ENCODE measurements at regions not wholly inside any gene's neighbourhood (a gene's known extent, or its start where the extent isn't known, plus 50 kb on each side); places are given as distances from the start of the nearest gene placed in this dataset.

GRCh38 chr2:100193291-100193710, 50.9 kb upstream of the AFF3 start:
- no peak overlapping the region for H2AFZ ChIP-seq (ENCODE audit: low read length)
- H3K79me2 ChIP-seq (ENCODE audit: insufficient read depth, low read depth, low read length) = no peaks in the 10 kb centered on the region
- CTCF ChIA-PET (ENCODE audit: unreplicated experiment) = no interaction called here
- H3K4me3 ChIP-seq (ENCODE audit: low read depth, low read length, poor library complexity, severe bottlenecking) = no peak overlapping the region
- no peaks in the 10 kb centered on the region for H3K9me3 ChIP-seq (ENCODE audit: low read length)
- no peaks in the 10 kb centered on the region for H3K36me3 ChIP-seq (ENCODE audit: insufficient read depth, low read length)
- H3K27ac ChIP-seq (ENCODE audit: low read depth, low read length, poor library complexity, severe bottlenecking) = no peak overlapping the region
- no peaks in the 10 kb centered on the region for H4K20me1 ChIP-seq (ENCODE audit: insufficient read depth, low read length)
- H3K4me1 ChIP-seq (ENCODE audit: insufficient read depth, low read length, poor library complexity, severe bottlenecking) = no peaks in the 10 kb centered on the region
- DNase-seq (ENCODE audit: low spot score) = no peak
- no TSS peak for BruUV-seq (replicated peaks)
- POLR2A ChIA-PET = interaction anchor here (0.6 kb wide), 1 partner anchor 8 kb away, joined by 3 read pairs; no protein-coding TSS in a partner anchor
- no peak overlapping the region for H3K4me2 ChIP-seq (ENCODE audit: low read length)
- TF ChIP-seq EZH2phosphoT487 (IDR thresholded peaks at IDR 0.05; ENCODE audit: borderline replicate concordance, low read depth, low read length) = no peak
- TF ChIP-seq, protein P1, sequence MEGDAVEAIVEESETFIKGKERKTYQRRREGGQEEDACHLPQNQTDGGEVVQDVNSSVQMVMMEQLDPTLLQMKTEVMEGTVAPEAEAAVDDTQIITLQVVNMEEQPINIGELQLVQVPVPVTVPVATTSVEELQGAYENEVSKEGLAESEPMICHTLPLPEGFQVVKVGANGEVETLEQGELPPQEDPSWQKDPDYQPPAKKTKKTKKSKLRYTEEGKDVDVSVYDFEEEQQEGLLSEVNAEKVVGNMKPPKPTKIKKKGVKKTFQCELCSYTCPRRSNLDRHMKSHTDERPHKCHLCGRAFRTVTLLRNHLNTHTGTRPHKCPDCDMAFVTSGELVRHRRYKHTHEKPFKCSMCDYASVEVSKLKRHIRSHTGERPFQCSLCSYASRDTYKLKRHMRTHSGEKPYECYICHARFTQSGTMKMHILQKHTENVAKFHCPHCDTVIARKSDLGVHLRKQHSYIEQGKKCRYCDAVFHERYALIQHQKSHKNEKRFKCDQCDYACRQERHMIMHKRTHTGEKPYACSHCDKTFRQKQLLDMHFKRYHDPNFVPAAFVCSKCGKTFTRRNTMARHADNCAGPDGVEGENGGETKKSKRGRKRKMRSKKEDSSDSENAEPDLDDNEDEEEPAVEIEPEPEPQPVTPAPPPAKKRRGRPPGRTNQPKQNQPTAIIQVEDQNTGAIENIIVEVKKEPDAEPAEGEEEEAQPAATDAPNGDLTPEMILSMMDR (conservative IDR thresholded peaks at IDR 0.05; ENCODE audit: low read length) = no peak
- no peaks in the 10 kb centered on the region for H3K9me2 ChIP-seq (ENCODE audit: insufficient read depth, low read length)
- intact Hi-C loops (cut with micrococcal nuclease; ENCODE audit: unreplicated experiment) = no loop called here

- no TSS peak for BruUV-seq (replicated peaks)
- POLR2A ChIA-PET = no interaction called here
- H3K4me2 ChIP-seq (ENCODE audit: low read length) = no peak overlapping the region
Observed at GRCh38 chr2:100192825-100193224, 50.4 kb upstream of the AFF3 start.

DNA sequence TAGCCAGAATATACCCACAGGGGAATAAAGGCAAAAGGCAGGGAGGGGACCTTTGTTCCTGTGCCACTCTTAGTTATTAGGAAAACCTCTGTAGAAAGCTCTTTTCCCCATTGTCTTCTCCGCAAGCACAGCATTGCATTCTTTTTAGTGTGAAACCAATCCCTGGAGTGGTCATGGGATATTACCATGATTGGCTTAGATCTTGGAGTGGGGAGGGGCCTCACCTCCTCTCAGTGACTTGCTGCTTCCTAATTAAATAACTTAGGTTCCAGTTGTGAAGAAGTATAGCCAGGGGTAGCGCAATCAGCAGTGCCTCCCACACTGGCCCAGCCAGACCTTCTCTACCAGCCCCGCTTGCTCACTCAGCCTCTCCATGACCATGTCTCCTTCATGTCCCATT, 49.9 kb upstream of the AFF3 start:
- Histone ChIP-seq H3K4me2 (ENCODE audit: low read length) (no peak overlapping the region), H3K4me1 (ENCODE audit: insufficient read depth, low read length, poor library complexity, severe bottlenecking) (no peaks in the 10 kb centered on the region), H3K27ac (ENCODE audit: low read depth, low read length, poor library complexity, severe bottlenecking) (no peak overlapping the region), H3K9me2 (ENCODE audit: insufficient read depth, low read length) (no peaks in the 10 kb centered on the region), H3K79me2 (ENCODE audit: insufficient read depth, low read depth, low read length) (no peaks in the 10 kb centered on the region), H4K20me1 (ENCODE audit: insufficient read depth, low read length) (no peaks in the 10 kb centered on the region), H3K36me3 (ENCODE audit: insufficient read depth, low read length) (no peaks in the 10 kb centered on the region), H3K9me3 (ENCODE audit: low read length) (no peaks in the 10 kb centered on the region), H2AFZ (ENCODE audit: low read length) (no peak overlapping the region), H3K4me3 (ENCODE audit: low read depth, low read length, poor library complexity, severe bottlenecking) (no peak overlapping the region)
- POLR2A ChIA-PET = no interaction called here
- CTCF ChIA-PET (ENCODE audit: unreplicated experiment) = no interaction called here
- TF ChIP-seq, protein P1 (conservative IDR thresholded peaks at IDR 0.05; ENCODE audit: low read length) = no peak
- TF ChIP-seq EZH2phosphoT487 (IDR thresholded peaks at IDR 0.05; ENCODE audit: borderline replicate concordance, low read depth, low read length) = no peak
- no TSS peak for BruUV-seq (replicated peaks)
- DNase-seq (ENCODE audit: low spot score) = no peak
- intact Hi-C loops (cut with micrococcal nuclease; ENCODE audit: unreplicated experiment) = no loop called here

More at GRCh38 chr2:100192825-100193224, 50.4 kb upstream of the AFF3 start:
- Histone ChIP-seq H3K27ac (ENCODE audit: low read depth, low read length, poor library complexity, severe bottlenecking) (no peak overlapping the region), H3K36me3 (ENCODE audit: insufficient read depth, low read length) (no peaks in the 10 kb centered on the region), H3K9me2 (ENCODE audit: insufficient read depth, low read length) (no peaks in the 10 kb centered on the region), H3K4me3 (ENCODE audit: low read depth, low read length, poor library complexity, severe bottlenecking) (no peak overlapping the region), H2AFZ (ENCODE audit: low read length) (no peak overlapping the region), H3K9me3 (ENCODE audit: low read length) (no peaks in the 10 kb centered on the region), H3K79me2 (ENCODE audit: insufficient read depth, low read depth, low read length) (no peaks in the 10 kb centered on the region), H4K20me1 (ENCODE audit: insufficient read depth, low read length) (no peaks in the 10 kb centered on the region), H3K4me1 (ENCODE audit: insufficient read depth, low read length, poor library complexity, severe bottlenecking) (no peaks in the 10 kb centered on the region)
- no peak for TF ChIP-seq EZH2phosphoT487 (IDR thresholded peaks at IDR 0.05; ENCODE audit: borderline replicate concordance, low read depth, low read length)
- TF ChIP-seq, protein P1 (conservative IDR thresholded peaks at IDR 0.05; ENCODE audit: low read length) = no peak
- CTCF ChIA-PET (ENCODE audit: unreplicated experiment) = no interaction called here
- intact Hi-C loops (cut with micrococcal nuclease; ENCODE audit: unreplicated experiment) = no loop called here
- no peak for DNase-seq (ENCODE audit: low spot score)

All from OCI-LY7 (cell line).